B cell (primary cell): ENCODE measurements at regions not wholly inside any gene's neighbourhood (a gene's known extent, or its start where the extent isn't known, plus 50 kb on each side); places are given as distances from the start of the nearest gene placed in this dataset.

Experiments used
- CTCF ChIP-seq: fragments of 200-600 bp; IDR thresholded peaks from one replicate; pipeline ENCODE4 v1.8.0; 2022; ENCODE audit warnings: antibody characterized with exemption, mild to moderate bottlenecking
- EZH2 ChIP-seq: IDR thresholded peaks from 2 replicates; pipeline ENCODE4 v1.6.1; 2012; ENCODE audit warnings: borderline replicate concordance, low read depth, mild to moderate bottlenecking, moderate library complexity, low read length; ENCODE audit not compliant: insufficient read depth, poor library complexity, severe bottlenecking

- TF ChIP-seq CTCF (no peak), EZH2 (no peak)
Observed at GRCh38 chr4:28267166-28267565, 1406.5 kb downstream of the STIM2 start.
